GM21825 (cell line): ENCODE measurements at regions not wholly inside any gene's neighbourhood (a gene's known extent, or its start where the extent isn't known, plus 50 kb on each side); places are given as distances from the start of the nearest gene placed in this dataset.

Experiments used
- ATAC-seq: cut with Tn5 transposase; IDR thresholded peaks from one replicate; pipeline ENCODE4 v1.9.1; 2021; ENCODE audit warnings: mild to moderate bottlenecking, moderate library complexity; ENCODE audit not compliant: unreplicated experiment

- ATAC-seq = no peak
Observed at GRCh38 chr11:45369313-45369712, 83.2 kb upstream of the SYT13 start.

- no peak for ATAC-seq
Observed at GRCh38 chr11:45368697-45369096, 82.6 kb upstream of the SYT13 start.

- no peak for ATAC-seq
Observed at GRCh38 chr11:45366619-45367190, 80.6 kb upstream of the SYT13 start.

GRCh38 chr11:45365961-45366618 lies 79.9 kb upstream of the SYT13 start:
- no peak for ATAC-seq

- ATAC-seq = no peak
Observed at GRCh38 chr11:45362636-45363035, 76.5 kb upstream of the SYT13 start.

GRCh38 chr11:45361551-45361950 lies 75.4 kb upstream of the SYT13 start:
- no peak for ATAC-seq

- no peak for ATAC-seq
Observed at GRCh38 chr11:45355706-45356041, 69.5 kb upstream of the SYT13 start.

- ATAC-seq = peak; percentile 98
Observed at GRCh38 chr11:45354976-45355705, 69.0 kb upstream of the SYT13 start.

GRCh38 chr11:45348729-45349128 lies 62.6 kb upstream of the SYT13 start:
- ATAC-seq = no peak

GRCh38 chr11:45347348-45348082 lies 61.4 kb upstream of the SYT13 start:
- ATAC-seq = no peak

GRCh38 chr11:45345491-45345890 lies 59.4 kb upstream of the SYT13 start:
- no peak for ATAC-seq

GRCh38 chr11:45344028-45344427 lies 57.9 kb upstream of the SYT13 start:
- ATAC-seq = no peak

- no peak for ATAC-seq
Observed at GRCh38 chr11:45343444-45343843, 57.3 kb upstream of the SYT13 start.

GRCh38 chr11:45341372-45341771 lies 55.2 kb upstream of the SYT13 start:
- ATAC-seq = no peak

GRCh38 chr11:45339729-45340519 lies 53.8 kb upstream of the SYT13 start:
- peak; percentile 97 for ATAC-seq

GRCh38 chr11:45337583-45338360 lies 51.6 kb upstream of the SYT13 start:
- ATAC-seq = no peak

GRCh38 chr11:45336136-45336535 lies 50.0 kb upstream of the SYT13 start:
- ATAC-seq = no peak
